HG02943 (cell line): ENCODE measurements at regions not wholly inside any gene's neighbourhood (a gene's known extent, or its start where the extent isn't known, plus 50 kb on each side); places are given as distances from the start of the nearest gene placed in this dataset.
"Not testable (repeated sequence)": the region's sequence is repeated elsewhere in the genome, so short reads cannot be mapped to it uniquely, and the experiment has no call there.

Experiments used
- ATAC-seq: cut with Tn5 transposase; IDR thresholded peaks from one replicate; pipeline ENCODE4 v1.9.1; 2021; ENCODE audit warnings: mild to moderate bottlenecking, low read depth, moderate library complexity; ENCODE audit not compliant: unreplicated experiment

- no peak for ATAC-seq
Measured at GRCh38 chr16:59854846-59855439, 1120.8 kb upstream of the GOT2 start.

- ATAC-seq = no peak
Measured at GRCh38 chr16:59849716-59850115, 1115.6 kb upstream of the GOT2 start.

GRCh38 chr16:59848296-59848695 lies 1114.2 kb upstream of the GOT2 start:
- ATAC-seq = no peak

GRCh38 chr16:59840169-59840568 lies 1106.1 kb upstream of the GOT2 start:
- no peak for ATAC-seq

GRCh38 chr16:59826767-59827166 lies 1092.7 kb upstream of the GOT2 start:
- ATAC-seq = no peak

GRCh38 chr16:59809488-59809887 lies 1075.4 kb upstream of the GOT2 start:
- not testable (repeated sequence) for ATAC-seq

GRCh38 chr16:59783191-59783590 lies 1049.1 kb upstream of the GOT2 start:
- ATAC-seq = no peak

- no peak for ATAC-seq
Measured at GRCh38 chr16:59773330-59773729, 1039.2 kb upstream of the GOT2 start.

- ATAC-seq = no peak
Measured at GRCh38 chr16:59759296-59759695, 1025.2 kb upstream of the GOT2 start.

GRCh38 chr16:59758848-59759247 lies 1024.7 kb upstream of the GOT2 start:
- no peak for ATAC-seq

GRCh38 chr16:59754854-59755253 lies 1020.7 kb upstream of the GOT2 start:
- ATAC-seq = no peak

GRCh38 chr16:59749662-59750336 lies 1015.7 kb upstream of the GOT2 start:
- ATAC-seq = no peak

- ATAC-seq = no peak
Measured at GRCh38 chr16:59748531-59748930, 1014.4 kb upstream of the GOT2 start.

- no peak for ATAC-seq
Measured at GRCh38 chr16:59743504-59743903, 1009.4 kb upstream of the GOT2 start.

GRCh38 chr16:59740858-59741257 lies 1006.7 kb upstream of the GOT2 start:
- no peak for ATAC-seq

GRCh38 chr16:59737274-59737673 lies 1003.2 kb upstream of the GOT2 start:
- ATAC-seq = no peak

- no peak for ATAC-seq
Measured at GRCh38 chr16:59733321-59733720, 999.2 kb upstream of the GOT2 start.

- no peak for ATAC-seq
Measured at GRCh38 chr16:59729613-59730012, 995.5 kb upstream of the GOT2 start.

GRCh38 chr16:59719121-59719520 lies 985.0 kb upstream of the GOT2 start:
- ATAC-seq = no peak

- no peak for ATAC-seq
Measured at GRCh38 chr16:59707436-59708226, 973.5 kb upstream of the GOT2 start.
